ENCODE measurements at regions not wholly inside any gene's neighbourhood (a gene's known extent, or its start where the extent isn't known, plus 50 kb on each side); places are given as distances from the start of the nearest gene placed in this dataset.

DNA sequence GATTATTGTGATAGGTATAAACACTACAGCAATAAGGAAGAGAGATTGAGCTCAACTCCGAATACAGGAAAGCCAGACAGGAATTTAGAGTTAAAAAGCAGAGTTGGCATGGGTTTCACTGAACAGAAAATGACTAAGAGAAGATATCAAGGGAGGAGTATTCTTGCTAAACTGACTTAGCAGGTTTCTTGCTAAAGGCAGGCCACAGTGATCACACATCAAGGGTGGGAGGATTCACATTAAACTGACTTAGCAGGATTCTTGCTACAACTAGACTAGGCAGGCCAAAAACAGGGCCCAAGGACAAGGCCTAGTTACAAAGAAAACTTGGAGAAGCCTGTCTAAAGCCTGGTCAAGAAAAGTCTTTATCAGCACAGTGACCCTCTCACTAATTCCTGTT, 195.1 kb downstream of the MAGEB5 start:
- Histone ChIP-seq H3K9ac (ENCODE audit: control insufficient read depth, insufficient read depth, low read length) (no peak overlapping the region), H3K4me2 (ENCODE audit: control insufficient read depth, insufficient read depth) (no peak overlapping the region), H3K4me3 (no peak overlapping the region), H4K20me1 (ENCODE audit: control insufficient read depth, insufficient read depth) (no peaks in the 10 kb centered on the region), H3K79me2 (ENCODE audit: control insufficient read depth, insufficient read depth, low read length) (no peaks in the 10 kb centered on the region), H3K27ac (ENCODE audit: control insufficient read depth, insufficient read depth) (no peak overlapping the region), H3K9me3 (replicated peaks; ENCODE audit: control insufficient read depth, insufficient read depth, low read length) (no peaks in the 10 kb centered on the region), H3K36me3 (ENCODE audit: control insufficient read depth in 2 of 2, insufficient read depth in 2 of 2, low read length in 1 of 2) (no peaks in the 10 kb centered on the region), H3K4me1 (ENCODE audit: control insufficient read depth, insufficient read depth, low read length) (no peaks in the 10 kb centered on the region), H3K27me3 (replicated peaks in 1 of 2; ENCODE audit: control insufficient read depth in 2 of 2, insufficient read depth in 2 of 2, low read length in 1 of 2) (no peaks in the 10 kb centered on the region), H2AFZ (ENCODE audit: control insufficient read depth, low read depth, low read length) (no peak overlapping the region)
- ChIA-PET CTCF (no interaction called here), RAD21 (ENCODE audit: unreplicated experiment) (no interaction called here), SMC1A (ENCODE audit: uncharacterized antibody, unreplicated experiment) (interaction anchor here (0.6 kb wide), 1 partner anchor 10 kb away, joined by 4 read pairs; no protein-coding TSS in a partner anchor), POLR2A (no interaction called here)
- BruUV-seq (replicated peaks): no TSS peak
- 0% methylated on average over 1 of the region's 1 CpG for WGBS (ENCODE audit: insufficient coverage, insufficient replicate concordance, low lambda C conversion rate, missing lambda C conversion rate)
- ATAC-seq (no peak), FAIRE-seq (no peak), DNase-seq (ENCODE audit: low read depth, low spot score) (no peak)
- intact Hi-C loops (cut with micrococcal nuclease; ENCODE audit: unreplicated experiment): no loop called here
- no peak for TF ChIP-seq DPF2 (IDR thresholded peaks at IDR 0.05)
- TF ChIP-seq MEF2B (IDR thresholded peaks at IDR 0.05; ENCODE audit: partially characterized antibody, poor library complexity, severe bottlenecking): no peak
- no peak for TF ChIP-seq RBBP5 (conservative IDR thresholded peaks at IDR 0.05)
- TF ChIP-seq KLF5 (IDR thresholded peaks at IDR 0.05; ENCODE audit: partially characterized antibody): no peak
- TF ChIP-seq, protein P1, sequence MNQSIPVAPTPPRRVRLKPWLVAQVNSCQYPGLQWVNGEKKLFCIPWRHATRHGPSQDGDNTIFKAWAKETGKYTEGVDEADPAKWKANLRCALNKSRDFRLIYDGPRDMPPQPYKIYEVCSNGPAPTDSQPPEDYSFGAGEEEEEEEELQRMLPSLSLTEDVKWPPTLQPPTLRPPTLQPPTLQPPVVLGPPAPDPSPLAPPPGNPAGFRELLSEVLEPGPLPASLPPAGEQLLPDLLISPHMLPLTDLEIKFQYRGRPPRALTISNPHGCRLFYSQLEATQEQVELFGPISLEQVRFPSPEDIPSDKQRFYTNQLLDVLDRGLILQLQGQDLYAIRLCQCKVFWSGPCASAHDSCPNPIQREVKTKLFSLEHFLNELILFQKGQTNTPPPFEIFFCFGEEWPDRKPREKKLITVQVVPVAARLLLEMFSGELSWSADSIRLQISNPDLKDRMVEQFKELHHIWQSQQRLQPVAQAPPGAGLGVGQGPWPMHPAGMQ (IDR thresholded peaks at IDR 0.05; ENCODE audit: borderline replicate concordance): no peak
- no peak for TF ChIP-seq ZBED1 (IDR thresholded peaks at IDR 0.05; ENCODE audit: borderline replicate concordance)
- no peak for TF ChIP-seq ZNF622 (IDR thresholded peaks at IDR 0.05)
- no peak for TF ChIP-seq SRF (IDR thresholded peaks at IDR 0.05; ENCODE audit: low read depth in 2 of 2, low read length in 2 of 2)
- TF ChIP-seq, protein P2, sequence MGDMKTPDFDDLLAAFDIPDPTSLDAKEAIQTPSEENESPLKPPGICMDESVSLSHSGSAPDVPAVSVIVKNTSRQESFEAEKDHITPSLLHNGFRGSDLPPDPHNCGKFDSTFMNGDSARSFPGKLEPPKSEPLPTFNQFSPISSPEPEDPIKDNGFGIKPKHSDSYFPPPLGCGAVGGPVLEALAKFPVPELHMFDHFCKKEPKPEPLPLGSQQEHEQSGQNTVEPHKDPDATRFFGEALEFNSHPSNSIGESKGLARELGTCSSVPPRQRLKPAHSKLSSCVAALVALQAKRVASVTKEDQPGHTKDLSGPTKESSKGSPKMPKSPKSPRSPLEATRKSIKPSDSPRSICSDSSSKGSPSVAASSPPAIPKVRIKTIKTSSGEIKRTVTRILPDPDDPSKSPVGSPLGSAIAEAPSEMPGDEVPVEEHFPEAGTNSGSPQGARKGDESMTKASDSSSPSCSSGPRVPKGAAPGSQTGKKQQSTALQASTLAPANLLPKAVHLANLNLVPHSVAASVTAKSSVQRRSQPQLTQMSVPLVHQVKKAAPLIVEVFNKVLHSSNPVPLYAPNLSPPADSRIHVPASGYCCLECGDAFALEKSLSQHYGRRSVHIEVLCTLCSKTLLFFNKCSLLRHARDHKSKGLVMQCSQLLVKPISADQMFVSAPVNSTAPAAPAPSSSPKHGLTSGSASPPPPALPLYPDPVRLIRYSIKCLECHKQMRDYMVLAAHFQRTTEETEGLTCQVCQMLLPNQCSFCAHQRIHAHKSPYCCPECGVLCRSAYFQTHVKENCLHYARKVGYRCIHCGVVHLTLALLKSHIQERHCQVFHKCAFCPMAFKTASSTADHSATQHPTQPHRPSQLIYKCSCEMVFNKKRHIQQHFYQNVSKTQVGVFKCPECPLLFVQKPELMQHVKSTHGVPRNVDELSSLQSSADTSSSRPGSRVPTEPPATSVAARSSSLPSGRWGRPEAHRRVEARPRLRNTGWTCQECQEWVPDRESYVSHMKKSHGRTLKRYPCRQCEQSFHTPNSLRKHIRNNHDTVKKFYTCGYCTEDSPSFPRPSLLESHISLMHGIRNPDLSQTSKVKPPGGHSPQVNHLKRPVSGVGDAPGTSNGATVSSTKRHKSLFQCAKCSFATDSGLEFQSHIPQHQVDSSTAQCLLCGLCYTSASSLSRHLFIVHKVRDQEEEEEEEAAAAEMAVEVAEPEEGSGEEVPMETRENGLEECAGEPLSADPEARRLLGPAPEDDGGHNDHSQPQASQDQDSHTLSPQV (IDR thresholded peaks at IDR 0.05): no peak
- TF ChIP-seq MTA3 (IDR thresholded peaks at IDR 0.05; ENCODE audit: borderline replicate concordance, low read length): no peak
- TF ChIP-seq ETV6 (conservative IDR thresholded peaks at IDR 0.05 in 1 of 2, IDR thresholded peaks at IDR 0.05 in 1 of 2; ENCODE audit: borderline replicate concordance in 1 of 2, low read depth in 1 of 2): no peak
- TF ChIP-seq TARDBP (IDR thresholded peaks at IDR 0.05; ENCODE audit: borderline replicate concordance): no peak
- no peak for TF ChIP-seq CREM (IDR thresholded peaks at IDR 0.05; ENCODE audit: low read depth)
- TF ChIP-seq, protein P3, sequence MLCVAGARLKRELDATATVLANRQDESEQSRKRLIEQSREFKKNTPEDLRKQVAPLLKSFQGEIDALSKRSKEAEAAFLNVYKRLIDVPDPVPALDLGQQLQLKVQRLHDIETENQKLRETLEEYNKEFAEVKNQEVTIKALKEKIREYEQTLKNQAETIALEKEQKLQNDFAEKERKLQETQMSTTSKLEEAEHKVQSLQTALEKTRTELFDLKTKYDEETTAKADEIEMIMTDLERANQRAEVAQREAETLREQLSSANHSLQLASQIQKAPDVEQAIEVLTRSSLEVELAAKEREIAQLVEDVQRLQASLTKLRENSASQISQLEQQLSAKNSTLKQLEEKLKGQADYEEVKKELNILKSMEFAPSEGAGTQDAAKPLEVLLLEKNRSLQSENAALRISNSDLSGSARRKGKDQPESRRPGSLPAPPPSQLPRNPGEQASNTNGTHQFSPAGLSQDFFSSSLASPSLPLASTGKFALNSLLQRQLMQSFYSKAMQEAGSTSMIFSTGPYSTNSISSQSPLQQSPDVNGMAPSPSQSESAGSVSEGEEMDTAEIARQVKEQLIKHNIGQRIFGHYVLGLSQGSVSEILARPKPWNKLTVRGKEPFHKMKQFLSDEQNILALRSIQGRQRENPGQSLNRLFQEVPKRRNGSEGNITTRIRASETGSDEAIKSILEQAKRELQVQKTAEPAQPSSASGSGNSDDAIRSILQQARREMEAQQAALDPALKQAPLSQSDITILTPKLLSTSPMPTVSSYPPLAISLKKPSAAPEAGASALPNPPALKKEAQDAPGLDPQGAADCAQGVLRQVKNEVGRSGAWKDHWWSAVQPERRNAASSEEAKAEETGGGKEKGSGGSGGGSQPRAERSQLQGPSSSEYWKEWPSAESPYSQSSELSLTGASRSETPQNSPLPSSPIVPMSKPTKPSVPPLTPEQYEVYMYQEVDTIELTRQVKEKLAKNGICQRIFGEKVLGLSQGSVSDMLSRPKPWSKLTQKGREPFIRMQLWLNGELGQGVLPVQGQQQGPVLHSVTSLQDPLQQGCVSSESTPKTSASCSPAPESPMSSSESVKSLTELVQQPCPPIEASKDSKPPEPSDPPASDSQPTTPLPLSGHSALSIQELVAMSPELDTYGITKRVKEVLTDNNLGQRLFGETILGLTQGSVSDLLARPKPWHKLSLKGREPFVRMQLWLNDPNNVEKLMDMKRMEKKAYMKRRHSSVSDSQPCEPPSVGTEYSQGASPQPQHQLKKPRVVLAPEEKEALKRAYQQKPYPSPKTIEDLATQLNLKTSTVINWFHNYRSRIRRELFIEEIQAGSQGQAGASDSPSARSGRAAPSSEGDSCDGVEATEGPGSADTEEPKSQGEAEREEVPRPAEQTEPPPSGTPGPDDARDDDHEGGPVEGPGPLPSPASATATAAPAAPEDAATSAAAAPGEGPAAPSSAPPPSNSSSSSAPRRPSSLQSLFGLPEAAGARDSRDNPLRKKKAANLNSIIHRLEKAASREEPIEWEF (IDR thresholded peaks at IDR 0.05; ENCODE audit: insufficient replicate concordance, low read depth, low read length): no peak
- no peak for TF ChIP-seq IKZF2 (IDR thresholded peaks at IDR 0.05)
- TF ChIP-seq POLR2AphosphoS5 (IDR thresholded peaks at IDR 0.05; ENCODE audit: low read length): no peak
- in situ Hi-C loops (cut with MboI): no loop called here

Measured in GM12878 (cell line).